OCI-LY3 (cell line): ENCODE measurements at regions not wholly inside any gene's neighbourhood (a gene's known extent, or its start where the extent isn't known, plus 50 kb on each side); places are given as distances from the start of the nearest gene placed in this dataset.
"Not testable (repeated sequence)": the region's sequence is repeated elsewhere in the genome, so short reads cannot be mapped to it uniquely, and the experiment has no call there.

Experiments used
- H2AFZ ChIP-seq: fragments of 200-600, 300-600 bp; shearing (Covaris generic); 2 replicates; pipeline ENCODE4 v1.6.0; 2014; ENCODE audit warnings: antibody characterized with exemption, low read depth, low read length
- H3K27ac ChIP-seq: fragments of 200-600, 300-600 bp; sonication (generic); 2 replicates; pipeline ENCODE4 v1.5.1; 2014; ENCODE audit warnings: mild to moderate bottlenecking, low read length, moderate library complexity, mixed read lengths
- H3K27me3 ChIP-seq: fragments of 200-600, 300-600 bp; sonication (generic); 2 replicates; pipeline ENCODE4 v1.6.1; 2014; ENCODE audit warnings: low read depth, low read length, mixed read lengths
- H3K36me3 ChIP-seq: fragments of 200-600, 300-600 bp; sonication (generic); replicated peaks from 2 replicates; pipeline ENCODE3; 2014; ENCODE audit warnings: low read depth, low read length, mixed read lengths
- H3K4me1 ChIP-seq: fragments of 300-600, 200-600 bp; sonication (generic); 2 replicates; pipeline ENCODE4 v1.6.1; 2014; ENCODE audit warnings: low read length, mixed read lengths
- H3K4me2 ChIP-seq: fragments of 200-600, 300-600 bp; sonication (generic); 2 replicates; pipeline ENCODE4 v1.6.1; 2014; ENCODE audit warnings: low read length, mixed read lengths
- H3K4me3 ChIP-seq: fragments of 300-600, 200-600 bp; sonication (generic); 2 replicates; pipeline ENCODE4 v1.5.1; 2014; ENCODE audit warnings: antibody characterized with exemption, mild to moderate bottlenecking, low read length, moderate library complexity
- H3K79me2 ChIP-seq: fragments of 300-600, 200-600 bp; shearing (Covaris generic); 2 replicates; pipeline ENCODE4 v1.6.1; 2014; ENCODE audit warnings: mild to moderate bottlenecking, low read length, mixed read lengths
- H3K9ac ChIP-seq: fragments of 300-600, 200-600 bp; shearing (Covaris generic); 2 replicates; pipeline ENCODE4 v1.6.0; 2014; ENCODE audit warnings: mild to moderate bottlenecking, low read length, moderate library complexity
- H3K9me3 ChIP-seq: fragments of 200-600, 300-600 bp; shearing (Covaris generic); 2 replicates; pipeline ENCODE4 v1.6.1; 2014; ENCODE audit warnings: low read length, mixed read lengths; ENCODE audit not compliant: insufficient read depth
- H4K20me1 ChIP-seq: fragments of 200-600, 300-600 bp; sonication (generic); 2 replicates; pipeline ENCODE4 v1.6.1; 2016; ENCODE audit warnings: low read length, mixed read lengths; ENCODE audit not compliant: insufficient read depth
- CTCF ChIP-seq: fragments of 200-600, 300-600 bp; sonication (generic); IDR thresholded peaks from 2 replicates; pipeline ENCODE4 v1.5.1; 2014; ENCODE audit warnings: antibody characterized with exemption, low read length, low read depth
- EZH2phosphoT487 ChIP-seq: fragments of 200-600 bp; shearing (Covaris generic); IDR thresholded peaks from 2 replicates; pipeline ENCODE4 v1.6.1; 2018; ENCODE audit warnings: antibody characterized with exemption, mixed run types, low read depth

- Histone ChIP-seq H2AFZ (no peak overlapping the region; the same call in 1 of the 2 replicates), H3K36me3 (no peaks in the 10 kb centered on the region), H3K9ac (no peak overlapping the region), H3K4me2 (no peak overlapping the region), H3K4me3 (no peak overlapping the region), H3K4me1 (peaks cover 3% of the 10 kb centered on the region; the same call in 1 of the 2 replicates), H4K20me1 (no peaks in the 10 kb centered on the region), H3K79me2 (no peaks in the 10 kb centered on the region), H3K27me3 (no peaks in the 10 kb centered on the region), H3K27ac (no peak overlapping the region), H3K9me3 (no peaks in the 10 kb centered on the region)
- TF ChIP-seq CTCF (no peak), EZH2phosphoT487 (no peak)
These were observed 356.4 kb downstream of the BCL11B start for GRCh38 chr14:98915625-98916024.

- Histone ChIP-seq H3K27me3 (no peaks in the 10 kb centered on the region), H3K4me3 (no peak overlapping the region), H3K9me3 (0 out of 2 replicates have a peak, but pooled peaks cover 4% of the 10 kb centered on the region), H3K36me3 (no peaks in the 10 kb centered on the region), H2AFZ (no peak overlapping the region; the same call in 1 of the 2 replicates), H3K79me2 (no peaks in the 10 kb centered on the region), H3K4me2 (no peak overlapping the region), H3K27ac (no peak overlapping the region), H3K4me1 (peaks cover 3% of the 10 kb centered on the region; the same call in 1 of the 2 replicates), H3K9ac (no peak overlapping the region), H4K20me1 (no peaks in the 10 kb centered on the region)
- TF ChIP-seq EZH2phosphoT487 (no peak), CTCF (no peak)
These were observed 356.0 kb downstream of the BCL11B start for GRCh38 chr14:98916036-98916435.

- Histone ChIP-seq H3K4me3 (no peak overlapping the region), H3K27me3 (no peaks in the 10 kb centered on the region), H2AFZ (no peak overlapping the region), H3K27ac (no peak overlapping the region), H3K9me3 (0 out of 2 replicates have a peak, but pooled peaks cover 4% of the 10 kb centered on the region), H3K79me2 (no peaks in the 10 kb centered on the region), H4K20me1 (no peaks in the 10 kb centered on the region), H3K9ac (no peak overlapping the region), H3K4me2 (no peak overlapping the region), H3K36me3 (no peaks in the 10 kb centered on the region), H3K4me1 (peaks cover 3% of the 10 kb centered on the region; the same call in 1 of the 2 replicates)
- TF ChIP-seq CTCF (no peak), EZH2phosphoT487 (no peak)
These were observed 355.5 kb downstream of the BCL11B start for GRCh38 chr14:98916476-98916875.

DNA sequence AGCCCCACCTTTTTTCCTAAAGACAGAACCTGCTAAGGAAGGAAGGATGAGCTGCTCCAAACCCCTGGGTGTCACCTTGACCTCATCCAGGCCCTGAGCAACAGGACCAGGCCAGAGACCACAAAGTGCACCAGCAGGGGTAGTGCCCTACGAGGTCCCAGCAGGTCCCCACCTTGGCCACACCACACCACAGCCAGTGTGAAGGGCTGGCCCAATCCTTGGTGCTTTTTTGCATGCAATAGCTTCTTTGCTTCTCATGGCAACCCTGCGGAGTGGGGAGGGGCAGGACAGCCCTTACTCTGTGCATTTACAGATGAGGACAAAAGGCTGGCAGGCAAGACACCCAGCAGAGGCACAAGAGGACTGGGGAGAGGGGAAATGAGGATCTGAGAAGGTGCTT lies 352.6 kb downstream of the BCL11B start:
- 0 out of 2 replicates have a peak, but pooled peaks cover 4% of the 10 kb centered on the region for H3K27me3 ChIP-seq

GRCh38 chr14:98921306-98921705 lies 350.7 kb downstream of the BCL11B start:
- H3K4me2 ChIP-seq, H3K4me3 ChIP-seq, H3K9ac ChIP-seq, H3K27me3 ChIP-seq, H3K27ac ChIP-seq, H3K79me2 ChIP-seq, H3K36me3 ChIP-seq, H4K20me1 ChIP-seq, H2AFZ ChIP-seq: not testable (repeated sequence)
- Histone ChIP-seq H3K4me1 (peaks cover 17% of the 10 kb centered on the region), H3K9me3 (0 out of 2 replicates have a peak, but pooled peaks cover 11% of the 10 kb centered on the region)

More for the DNA sequence above, 352.6 kb downstream of the BCL11B start:
- no peak overlapping the region for H3K4me3 ChIP-seq
- no peak overlapping the region for H3K27ac ChIP-seq
- no peaks in the 10 kb centered on the region for H3K79me2 ChIP-seq
- no peaks in the 10 kb centered on the region for H3K36me3 ChIP-seq
- peaks cover 3% of the 10 kb centered on the region; the same call in 1 of the 2 replicates for H3K4me1 ChIP-seq
- H3K4me2 ChIP-seq = no peak overlapping the region
- no peak for TF ChIP-seq EZH2phosphoT487
- TF ChIP-seq CTCF = no peak
- no peak overlapping the region for H2AFZ ChIP-seq
- no peaks in the 10 kb centered on the region for H4K20me1 ChIP-seq
- H3K9ac ChIP-seq = no peak overlapping the region
- 0 out of 2 replicates have a peak, but pooled peaks cover 11% of the 10 kb centered on the region for H3K9me3 ChIP-seq
